ENCODE measurements at regions not wholly inside any gene's neighbourhood (a gene's known extent, or its start where the extent isn't known, plus 50 kb on each side); places are given as distances from the start of the nearest gene placed in this dataset.

DNA sequence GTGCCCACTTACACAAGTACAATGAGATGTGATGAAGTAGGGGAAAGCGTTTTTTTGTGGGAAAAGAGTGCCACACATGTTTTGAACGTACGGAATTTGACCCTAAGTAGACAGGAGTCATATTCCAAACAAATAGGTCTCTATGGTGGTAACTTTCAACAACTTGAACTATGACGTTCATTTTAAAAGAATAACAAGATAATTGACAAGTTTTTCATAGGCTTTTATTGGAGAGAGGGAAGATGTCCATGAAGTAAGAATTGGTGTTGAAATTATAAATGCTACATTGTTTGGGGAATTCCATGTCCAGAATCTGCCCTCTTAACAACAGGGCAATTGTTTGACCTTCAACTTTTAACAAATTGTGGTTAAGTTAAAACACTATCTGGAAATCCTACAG lies 126.5 kb downstream of the GASK1B start:
- Histone ChIP-seq H3K4me2 (no peak overlapping the region), H3K9me2 (ENCODE audit: insufficient read depth) (no peaks in the 10 kb centered on the region), H3K79me2 (ENCODE audit: low read depth) (no peaks in the 10 kb centered on the region), H3K9me3 (ENCODE audit: insufficient read depth, low read depth) (no peaks in the 10 kb centered on the region), H3K27me3 (ENCODE audit: insufficient read depth, low read depth) (no peaks in the 10 kb centered on the region), H2AFZ (no peak overlapping the region), H4K20me1 (ENCODE audit: insufficient read depth) (no peaks in the 10 kb centered on the region), H3K27ac (no peak overlapping the region), H3K4me3 (no peak overlapping the region), H3K4me1 (replicated peaks; ENCODE audit: insufficient read depth) (no peaks in the 10 kb centered on the region; the same call in 1 of the 2 replicates), H3F3A (ENCODE audit: insufficient read depth, low read depth) (no peaks in the 10 kb centered on the region; the same call in 1 of the 2 replicates), H3K36me3 (ENCODE audit: low read depth) (no peaks in the 10 kb centered on the region)
- BruUV-seq (replicated peaks) = no TSS peak
- ChIA-PET CTCF (no interaction called here), POLR2A (ENCODE audit: unreplicated experiment) (no interaction called here)
- TF ChIP-seq, protein P1, sequence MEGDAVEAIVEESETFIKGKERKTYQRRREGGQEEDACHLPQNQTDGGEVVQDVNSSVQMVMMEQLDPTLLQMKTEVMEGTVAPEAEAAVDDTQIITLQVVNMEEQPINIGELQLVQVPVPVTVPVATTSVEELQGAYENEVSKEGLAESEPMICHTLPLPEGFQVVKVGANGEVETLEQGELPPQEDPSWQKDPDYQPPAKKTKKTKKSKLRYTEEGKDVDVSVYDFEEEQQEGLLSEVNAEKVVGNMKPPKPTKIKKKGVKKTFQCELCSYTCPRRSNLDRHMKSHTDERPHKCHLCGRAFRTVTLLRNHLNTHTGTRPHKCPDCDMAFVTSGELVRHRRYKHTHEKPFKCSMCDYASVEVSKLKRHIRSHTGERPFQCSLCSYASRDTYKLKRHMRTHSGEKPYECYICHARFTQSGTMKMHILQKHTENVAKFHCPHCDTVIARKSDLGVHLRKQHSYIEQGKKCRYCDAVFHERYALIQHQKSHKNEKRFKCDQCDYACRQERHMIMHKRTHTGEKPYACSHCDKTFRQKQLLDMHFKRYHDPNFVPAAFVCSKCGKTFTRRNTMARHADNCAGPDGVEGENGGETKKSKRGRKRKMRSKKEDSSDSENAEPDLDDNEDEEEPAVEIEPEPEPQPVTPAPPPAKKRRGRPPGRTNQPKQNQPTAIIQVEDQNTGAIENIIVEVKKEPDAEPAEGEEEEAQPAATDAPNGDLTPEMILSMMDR (conservative IDR thresholded peaks at IDR 0.05) = no peak
- no peak for TF ChIP-seq EZH2 (IDR thresholded peaks at IDR 0.05; ENCODE audit: low read depth)
- intact Hi-C loops (cut with micrococcal nuclease; ENCODE audit: unreplicated experiment) = no loop called here
- no peak for DNase-seq

DNA sequence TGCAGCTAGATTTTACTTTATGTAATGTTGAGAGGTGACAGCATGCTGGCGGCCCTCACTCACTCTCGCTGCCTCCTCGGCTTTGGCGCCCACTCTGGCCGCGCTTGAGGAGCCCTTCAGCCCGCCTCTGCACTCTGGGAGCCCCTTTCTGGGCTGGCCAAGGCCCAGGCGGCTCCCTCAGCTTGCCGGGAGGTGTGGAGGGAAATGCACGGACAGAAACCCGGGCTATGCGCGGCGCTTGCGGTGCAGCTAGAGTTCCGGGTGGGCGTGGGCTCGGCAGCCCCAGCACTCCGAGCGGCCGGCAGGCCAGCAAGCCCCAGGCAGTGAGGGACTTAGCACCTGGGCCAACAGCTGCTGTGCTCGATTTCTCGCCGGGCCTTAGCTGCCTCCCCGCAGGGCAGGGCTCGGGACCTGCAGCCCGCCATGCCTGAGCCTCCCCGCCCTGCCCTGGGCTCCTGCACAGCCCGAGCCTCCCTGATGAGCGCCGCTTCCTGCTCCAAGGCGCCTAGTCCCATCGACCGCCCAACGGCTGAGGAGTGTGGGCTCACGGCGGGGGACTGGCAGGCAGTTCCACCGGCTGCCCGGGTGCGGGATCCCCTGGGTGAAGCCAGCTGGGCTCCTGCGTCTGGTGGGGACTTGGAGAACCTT lies 128.7 kb downstream of the GASK1B start:
- no peaks in the 10 kb centered on the region for H4K20me1 ChIP-seq (ENCODE audit: insufficient read depth)
- H3K4me3 ChIP-seq = no peak overlapping the region
- no peaks in the 10 kb centered on the region for H3K36me3 ChIP-seq (ENCODE audit: low read depth)
- H3K79me2 ChIP-seq (ENCODE audit: low read depth) = no peaks in the 10 kb centered on the region
- ChIA-PET CTCF (no interaction called here), POLR2A (ENCODE audit: unreplicated experiment) (no interaction called here)
- no peak overlapping the region for H3K4me2 ChIP-seq
- no peak for DNase-seq
- no peak overlapping the region for H3K27ac ChIP-seq
- H3K27me3 ChIP-seq (ENCODE audit: insufficient read depth, low read depth) = no peaks in the 10 kb centered on the region
- H3K4me1 ChIP-seq (replicated peaks; ENCODE audit: insufficient read depth) = no peaks in the 10 kb centered on the region; the same call in 1 of the 2 replicates
- no peak for TF ChIP-seq EZH2 (IDR thresholded peaks at IDR 0.05; ENCODE audit: low read depth)
- TF ChIP-seq, protein P1 (conservative IDR thresholded peaks at IDR 0.05) = no peak
- intact Hi-C loops (cut with micrococcal nuclease; ENCODE audit: unreplicated experiment) = no loop called here
- H3K9me2 ChIP-seq (ENCODE audit: insufficient read depth) = no peaks in the 10 kb centered on the region
- no peaks in the 10 kb centered on the region; the same call in 1 of the 2 replicates for H3F3A ChIP-seq (ENCODE audit: insufficient read depth, low read depth)
- no peak overlapping the region for H2AFZ ChIP-seq
- H3K9me3 ChIP-seq (ENCODE audit: insufficient read depth, low read depth) = no peaks in the 10 kb centered on the region; the same call in 1 of the 2 replicates
- no TSS peak for BruUV-seq (replicated peaks)

DNA sequence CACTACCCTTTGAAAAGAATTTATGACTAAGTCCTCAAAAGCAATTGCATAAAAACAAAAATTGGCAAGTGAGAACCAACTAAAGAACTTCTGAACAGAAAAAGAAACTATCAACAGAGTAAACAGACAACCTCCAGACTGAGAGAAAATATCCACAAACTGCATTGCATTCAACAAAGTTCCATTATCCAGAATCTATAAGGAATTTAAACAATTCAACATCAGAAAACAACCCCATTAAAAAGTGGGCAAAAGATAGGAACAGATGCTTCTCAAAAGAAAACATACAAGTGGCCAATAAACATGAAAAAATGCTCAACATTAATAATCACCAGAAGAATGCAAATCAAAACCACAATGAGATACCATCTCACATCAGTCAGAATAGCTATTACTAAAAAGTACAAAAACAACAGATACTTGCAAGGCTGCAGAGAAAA lies 130.2 kb downstream of the GASK1B start:
- CTCF ChIA-PET = no interaction called here
- H3K27me3 ChIP-seq (ENCODE audit: insufficient read depth, low read depth) = no peaks in the 10 kb centered on the region
- intact Hi-C loops (cut with micrococcal nuclease; ENCODE audit: unreplicated experiment) = no loop called here
- no peaks in the 10 kb centered on the region for H3K79me2 ChIP-seq (ENCODE audit: low read depth)
- H3K4me3 ChIP-seq = no peak overlapping the region
- H3K27ac ChIP-seq = no peak overlapping the region
- no TSS peak for BruUV-seq (replicated peaks)
- no peaks in the 10 kb centered on the region; the same call in 1 of the 2 replicates for H3F3A ChIP-seq (ENCODE audit: insufficient read depth, low read depth)
- H4K20me1 ChIP-seq (ENCODE audit: insufficient read depth) = no peaks in the 10 kb centered on the region
- no peak overlapping the region for H2AFZ ChIP-seq
- no peaks in the 10 kb centered on the region for H3K36me3 ChIP-seq (ENCODE audit: low read depth)
- no peaks in the 10 kb centered on the region; the same call in 1 of the 2 replicates for H3K4me1 ChIP-seq (replicated peaks; ENCODE audit: insufficient read depth)
- no peak overlapping the region for H3K4me2 ChIP-seq
- TF ChIP-seq EZH2 (IDR thresholded peaks at IDR 0.05; ENCODE audit: low read depth) = no peak
- TF ChIP-seq, protein P1 (conservative IDR thresholded peaks at IDR 0.05) = no peak
- no peak for DNase-seq
- H3K9me2 ChIP-seq (ENCODE audit: insufficient read depth) = no peaks in the 10 kb centered on the region
- no peaks in the 10 kb centered on the region; the same call in 1 of the 2 replicates for H3K9me3 ChIP-seq (ENCODE audit: insufficient read depth, low read depth)
- POLR2A ChIA-PET (ENCODE audit: unreplicated experiment) = interaction anchor here (0.7 kb wide), 1 partner anchor 30 kb away, joined by 3 read pairs; no protein-coding TSS in a partner anchor

Measured in PC-9 (cell line).